Type B pancreatic cell (in vitro differentiated cells): ENCODE measurements at regions not wholly inside any gene's neighbourhood (a gene's known extent, or its start where the extent isn't known, plus 50 kb on each side); places are given as distances from the start of the nearest gene placed in this dataset.

Source experiments
- DNase-seq: peaks from one replicate; pipeline ENCODE4 v3.0.0; 2021; ENCODE audit warnings: mixed read lengths; ENCODE audit not compliant: unreplicated experiment; ENCODE audit errors: extremely low spot score
- H3K27ac Mint-ChIP-seq: 2 replicates; pipeline ENCODE4 v1.8.0; 2021; ENCODE audit warnings: mild to moderate bottlenecking, mixed read lengths
- H3K27me3 Mint-ChIP-seq: 2 replicates; pipeline ENCODE4 v1.8.0; 2021; ENCODE audit warnings: mixed read lengths
- H3K36me3 Mint-ChIP-seq: 2 replicates; pipeline ENCODE4 v1.8.0; 2021; ENCODE audit warnings: mixed read lengths
- H3K4me1 Mint-ChIP-seq: one replicate; pipeline ENCODE4 v1.8.0; 2021; ENCODE audit warnings: mixed read lengths; ENCODE audit not compliant: unreplicated experiment
- H3K4me3 Mint-ChIP-seq: 2 replicates; pipeline ENCODE4 v1.8.0; 2021; ENCODE audit warnings: mild to moderate bottlenecking, mixed read lengths
- H3K9me3 Mint-ChIP-seq: 2 replicates; pipeline ENCODE4 v1.8.0; 2021; ENCODE audit warnings: mixed read lengths
- TF ChIP-seq, protein P1 (sequence below): fragments of 200-600 bp; sonication (generic); conservative IDR thresholded peaks from 2 replicates; pipeline ENCODE4 v1.5.0; 2021; ENCODE audit warnings: antibody characterized with exemption, mild to moderate bottlenecking

DNA sequence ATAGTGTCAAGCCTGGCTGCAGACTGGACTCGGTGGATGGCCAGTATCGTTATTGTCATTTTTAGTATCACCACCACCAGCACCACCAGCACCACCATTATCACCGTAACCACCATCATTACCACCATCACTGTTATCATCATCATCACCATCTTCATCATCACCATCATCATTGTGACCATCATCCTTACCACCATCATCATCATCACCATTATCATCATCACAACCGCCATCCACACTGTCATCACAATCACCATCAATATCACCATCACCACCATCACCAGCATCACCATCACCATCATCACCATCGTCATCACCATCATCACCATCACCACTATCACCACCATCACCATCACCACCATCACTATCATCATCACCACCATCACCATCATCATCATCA, 65.6 kb downstream of the FOXL3 start:
- Mint-ChIP-seq H3K27ac (no peak overlapping the region), H3K9me3 (no peaks in the 10 kb centered on the region), H3K36me3 (no peaks in the 10 kb centered on the region), H3K4me1 (peaks cover 20% of the 10 kb centered on the region), H3K27me3 (no peaks in the 10 kb centered on the region), H3K4me3 (no peak overlapping the region)
- TF ChIP-seq, protein P1, sequence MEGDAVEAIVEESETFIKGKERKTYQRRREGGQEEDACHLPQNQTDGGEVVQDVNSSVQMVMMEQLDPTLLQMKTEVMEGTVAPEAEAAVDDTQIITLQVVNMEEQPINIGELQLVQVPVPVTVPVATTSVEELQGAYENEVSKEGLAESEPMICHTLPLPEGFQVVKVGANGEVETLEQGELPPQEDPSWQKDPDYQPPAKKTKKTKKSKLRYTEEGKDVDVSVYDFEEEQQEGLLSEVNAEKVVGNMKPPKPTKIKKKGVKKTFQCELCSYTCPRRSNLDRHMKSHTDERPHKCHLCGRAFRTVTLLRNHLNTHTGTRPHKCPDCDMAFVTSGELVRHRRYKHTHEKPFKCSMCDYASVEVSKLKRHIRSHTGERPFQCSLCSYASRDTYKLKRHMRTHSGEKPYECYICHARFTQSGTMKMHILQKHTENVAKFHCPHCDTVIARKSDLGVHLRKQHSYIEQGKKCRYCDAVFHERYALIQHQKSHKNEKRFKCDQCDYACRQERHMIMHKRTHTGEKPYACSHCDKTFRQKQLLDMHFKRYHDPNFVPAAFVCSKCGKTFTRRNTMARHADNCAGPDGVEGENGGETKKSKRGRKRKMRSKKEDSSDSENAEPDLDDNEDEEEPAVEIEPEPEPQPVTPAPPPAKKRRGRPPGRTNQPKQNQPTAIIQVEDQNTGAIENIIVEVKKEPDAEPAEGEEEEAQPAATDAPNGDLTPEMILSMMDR = no peak
- DNase-seq = no peak

DNA sequence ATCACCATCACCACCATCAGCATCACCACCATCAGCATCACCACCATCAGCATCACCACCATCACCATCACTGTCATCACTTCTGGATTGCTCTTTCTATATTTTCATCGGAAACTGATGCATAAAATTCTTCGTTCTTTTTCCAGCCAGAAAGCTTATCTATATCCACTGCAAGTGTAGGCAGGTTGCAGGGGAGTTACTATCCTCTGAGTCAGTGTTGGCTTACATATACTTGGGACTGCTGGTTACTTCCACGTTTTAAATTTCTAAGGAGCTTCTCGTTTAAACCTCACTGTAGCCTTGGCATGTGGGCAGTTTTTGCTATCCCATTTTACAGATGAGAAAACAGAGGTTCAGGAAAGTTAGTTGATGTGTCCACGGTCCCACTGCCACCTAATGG, 66.1 kb downstream of the FOXL3 start:
- TF ChIP-seq, protein P1 = no peak
- DNase-seq = no peak
- Mint-ChIP-seq H3K36me3 (no peaks in the 10 kb centered on the region), H3K27me3 (no peaks in the 10 kb centered on the region), H3K9me3 (no peaks in the 10 kb centered on the region), H3K4me1 (peaks cover 24% of the 10 kb centered on the region), H3K27ac (no peak overlapping the region), H3K4me3 (no peak overlapping the region)

DNA sequence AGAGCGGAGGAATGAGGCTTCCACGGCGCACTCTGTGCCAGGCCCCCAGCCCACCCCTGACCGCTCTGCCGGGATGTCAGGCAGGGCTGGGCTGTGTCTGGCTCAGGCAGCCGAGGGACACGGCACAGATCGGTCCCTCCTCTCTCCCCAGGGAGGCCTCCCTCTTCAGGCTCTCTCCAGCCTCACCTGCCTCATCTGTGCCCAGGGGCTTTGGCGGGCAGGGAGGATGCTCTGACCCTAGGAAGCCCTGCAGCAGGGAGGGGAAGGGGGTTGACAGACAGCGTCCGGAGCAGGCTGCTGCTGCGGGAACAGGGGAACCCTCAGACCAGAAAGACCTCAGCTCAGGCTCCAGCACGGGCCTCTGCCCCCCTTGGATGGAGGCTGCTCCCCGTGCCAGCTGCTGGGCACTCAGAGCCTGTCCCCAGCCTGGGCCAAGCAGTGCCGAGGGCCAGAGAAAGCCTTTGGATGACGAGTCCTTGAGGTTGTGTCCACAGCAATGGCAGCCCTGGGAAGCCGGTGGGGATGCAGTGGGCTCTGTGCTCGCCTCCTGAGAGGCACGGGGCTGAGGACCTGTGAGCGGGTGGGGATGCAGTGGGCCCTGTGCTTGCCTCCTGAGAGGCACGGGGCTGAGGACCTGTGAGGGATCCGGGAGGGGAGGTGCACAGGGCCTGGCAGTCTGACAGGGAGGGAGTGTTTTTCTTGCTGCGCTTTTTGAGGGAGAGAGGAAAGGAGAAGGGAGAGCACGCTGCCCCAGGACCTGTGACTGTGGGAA, 66.9 kb downstream of the FOXL3 start:
- TF ChIP-seq, protein P1 = no peak
- H3K36me3 Mint-ChIP-seq = no peaks in the 10 kb centered on the region
- no peak overlapping the region for H3K4me3 Mint-ChIP-seq
- no peaks in the 10 kb centered on the region for H3K9me3 Mint-ChIP-seq
- peak overlapping the region; percentile 58 for H3K27ac Mint-ChIP-seq
- H3K4me1 Mint-ChIP-seq = peaks cover 27% of the 10 kb centered on the region
- no peak for DNase-seq
- peaks cover 2% of the 10 kb centered on the region for H3K27me3 Mint-ChIP-seq

DNA sequence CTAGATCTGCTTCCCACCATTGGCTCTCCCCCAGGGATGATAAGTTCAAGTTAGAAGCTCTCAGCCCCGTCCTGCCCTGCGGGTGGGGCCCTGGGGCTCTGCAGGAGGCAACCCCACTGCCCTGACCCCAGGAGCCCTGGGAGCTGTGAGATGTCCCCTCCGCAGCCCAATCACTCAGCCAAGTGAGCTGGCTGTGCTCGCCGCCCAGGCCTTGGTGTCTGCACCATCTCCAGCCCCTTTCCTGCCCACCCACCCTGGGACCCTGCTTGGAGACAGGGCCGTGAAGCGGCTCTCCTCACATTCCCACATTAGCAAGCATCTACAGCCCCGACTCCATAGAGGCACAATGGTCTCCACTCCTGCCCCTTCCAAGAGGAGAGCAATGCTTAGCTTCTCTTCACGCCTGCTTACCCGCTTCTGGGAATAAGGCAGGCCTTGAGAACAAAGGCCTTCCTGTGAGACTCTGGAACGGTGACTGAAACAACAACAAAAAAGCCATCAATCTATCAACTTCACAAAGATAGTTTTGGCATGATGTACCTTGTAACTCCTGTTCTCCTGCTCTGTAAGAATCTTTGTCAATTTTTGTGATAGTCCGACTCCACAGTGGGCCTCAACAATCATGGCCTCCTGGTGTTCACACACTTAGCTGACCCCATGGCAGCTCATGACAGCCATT, 67.7 kb downstream of the FOXL3 start:
- H3K27me3 Mint-ChIP-seq = peaks cover 8% of the 10 kb centered on the region
- H3K4me1 Mint-ChIP-seq = peaks cover 27% of the 10 kb centered on the region
- H3K4me3 Mint-ChIP-seq = peak overlapping the region; percentile 72
- TF ChIP-seq, protein P1 = no peak
- H3K9me3 Mint-ChIP-seq = no peaks in the 10 kb centered on the region
- DNase-seq = no peak
- H3K27ac Mint-ChIP-seq = peak overlapping the region; percentile 89
- H3K36me3 Mint-ChIP-seq = no peaks in the 10 kb centered on the region

DNA sequence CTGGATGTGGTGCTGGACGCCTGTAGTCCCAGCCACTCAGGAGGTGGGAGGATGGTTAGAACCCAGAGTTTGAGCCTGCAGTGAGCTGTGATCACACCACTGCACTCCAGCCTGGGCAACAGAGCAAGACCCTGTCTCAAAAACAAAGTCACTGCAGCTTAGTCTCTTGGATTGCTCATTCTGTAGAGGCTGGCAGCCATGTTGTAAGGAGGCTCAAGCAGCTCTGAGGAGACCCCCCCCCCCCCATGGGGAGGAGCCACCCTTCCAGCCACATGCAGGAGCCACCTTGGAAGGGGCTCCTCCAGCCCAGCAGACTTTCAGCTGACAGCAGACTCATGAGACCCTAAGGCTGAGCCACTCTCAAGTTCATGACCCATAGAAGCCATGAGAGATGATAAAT, 68.4 kb downstream of the FOXL3 start:
- DNase-seq = no peak
- Mint-ChIP-seq H3K4me3 (no peak overlapping the region), H3K27me3 (peaks cover 10% of the 10 kb centered on the region), H3K9me3 (no peaks in the 10 kb centered on the region), H3K4me1 (peaks cover 30% of the 10 kb centered on the region), H3K36me3 (no peaks in the 10 kb centered on the region), H3K27ac (peak overlapping the region; percentile 89)
- TF ChIP-seq, protein P1 = no peak
